ENCODE measurements at regions not wholly inside any gene's neighbourhood (a gene's known extent, or its start where the extent isn't known, plus 50 kb on each side); places are given as distances from the start of the nearest gene placed in this dataset.
"Not testable (repeated sequence)": the region's sequence is repeated elsewhere in the genome, so short reads cannot be mapped to it uniquely, and the experiment has no call there.

GRCh38 chr3:145079436-145079835 lies 1081.5 kb downstream of the PLOD2 start:
- no peak for DNase-seq

- no peak for DNase-seq
Observed at GRCh38 chr3:145087038-145087437, 1073.9 kb downstream of the PLOD2 start.

GRCh38 chr3:145088917-145089316 lies 1072.1 kb downstream of the PLOD2 start:
- DNase-seq = no peak

DNA sequence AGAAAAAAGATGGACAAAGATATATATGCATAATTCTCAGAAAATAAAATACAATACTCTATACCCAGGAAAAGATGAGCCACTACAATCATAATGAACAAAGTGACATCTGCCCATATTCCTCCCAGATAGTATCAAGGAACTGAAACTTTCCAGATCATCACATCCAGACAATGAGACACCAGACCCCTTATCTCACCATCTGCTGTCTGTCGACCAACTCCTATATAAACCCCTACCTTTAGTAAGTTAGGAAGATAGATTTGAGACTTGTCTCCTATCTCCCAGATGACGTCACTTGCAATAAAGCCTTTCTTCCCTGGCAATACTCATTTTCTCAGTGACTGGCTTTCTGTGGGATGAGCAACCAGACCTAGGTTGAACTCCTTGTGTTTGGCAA lies 1071.6 kb downstream of the PLOD2 start:
- no peak for DNase-seq

DNA sequence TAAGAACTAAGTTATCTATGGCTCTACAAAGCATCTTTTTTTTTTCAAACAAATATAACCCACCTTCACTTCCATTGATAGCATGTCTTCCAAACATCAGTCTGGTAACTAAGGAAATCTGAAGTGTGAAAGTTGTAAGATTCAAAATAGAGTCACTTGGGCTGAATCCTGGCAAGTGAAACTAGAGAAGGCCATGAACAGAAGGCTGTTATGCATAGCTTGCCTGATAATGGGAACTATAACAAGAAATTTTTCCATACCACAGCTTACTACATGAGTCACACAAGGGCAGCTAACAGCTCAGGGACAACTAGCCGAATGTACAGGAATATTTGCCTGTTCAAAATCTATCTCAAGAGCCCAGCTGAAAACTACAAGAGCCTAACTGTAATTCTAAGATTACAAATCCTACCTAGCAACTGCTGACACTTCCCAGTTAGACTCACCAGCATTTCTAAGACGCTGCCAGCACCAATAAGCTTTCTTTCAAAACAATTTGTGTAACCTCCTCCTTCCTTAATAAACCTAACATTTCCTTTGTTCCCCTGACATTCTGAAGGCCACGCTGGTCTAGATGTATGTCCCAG lies 1066.5 kb downstream of the PLOD2 start:
- peak; percentile 3 for DNase-seq

- not testable (repeated sequence) for DNase-seq
Observed at GRCh38 chr3:145111141-145111540, 1049.8 kb downstream of the PLOD2 start.

DNA sequence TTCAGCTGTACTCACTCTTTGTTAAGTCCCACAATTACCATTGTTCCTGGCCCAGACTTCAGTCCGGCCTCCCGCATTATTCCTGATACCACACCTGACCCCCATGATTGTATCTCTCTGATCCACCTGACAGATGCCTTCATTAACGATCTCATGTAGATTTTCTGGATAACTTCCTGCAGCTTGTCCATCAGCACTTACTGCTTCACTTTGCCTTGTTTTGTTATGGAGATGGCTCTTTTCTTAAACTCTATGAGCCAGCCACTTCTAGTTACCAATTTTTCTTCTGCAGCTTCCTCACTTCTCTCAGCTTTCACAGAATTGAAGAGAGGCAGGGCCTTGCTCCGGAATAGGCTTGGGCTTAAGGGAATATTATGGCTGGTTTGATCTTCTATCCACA lies 1044.2 kb downstream of the PLOD2 start:
- DNase-seq = no peak

GRCh38 chr3:145118303-145118702 lies 1042.7 kb downstream of the PLOD2 start:
- DNase-seq = no peak

GRCh38 chr3:145124900-145125678 lies 1035.9 kb downstream of the PLOD2 start:
- no peak for DNase-seq

DNA sequence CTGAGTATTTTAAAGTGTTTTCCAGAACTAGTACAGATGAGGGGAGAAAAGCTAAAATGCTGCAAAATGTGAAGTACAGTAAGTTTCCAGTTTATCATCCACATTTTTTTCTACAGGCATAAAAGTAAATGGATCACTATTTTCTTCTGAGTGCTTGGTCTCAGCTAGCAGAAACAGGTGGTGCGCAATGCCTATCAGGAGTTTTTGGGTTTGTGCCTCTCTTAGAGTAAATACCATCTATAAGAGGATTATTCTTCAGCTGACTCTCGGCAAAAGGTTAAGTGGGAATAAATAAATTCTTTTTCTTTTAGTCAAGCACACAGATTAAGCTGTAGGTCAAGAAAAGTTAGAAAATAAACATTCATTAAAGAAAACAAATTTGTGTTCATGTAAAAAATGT lies 1027.7 kb downstream of the PLOD2 start:
- no peak for DNase-seq

DNA sequence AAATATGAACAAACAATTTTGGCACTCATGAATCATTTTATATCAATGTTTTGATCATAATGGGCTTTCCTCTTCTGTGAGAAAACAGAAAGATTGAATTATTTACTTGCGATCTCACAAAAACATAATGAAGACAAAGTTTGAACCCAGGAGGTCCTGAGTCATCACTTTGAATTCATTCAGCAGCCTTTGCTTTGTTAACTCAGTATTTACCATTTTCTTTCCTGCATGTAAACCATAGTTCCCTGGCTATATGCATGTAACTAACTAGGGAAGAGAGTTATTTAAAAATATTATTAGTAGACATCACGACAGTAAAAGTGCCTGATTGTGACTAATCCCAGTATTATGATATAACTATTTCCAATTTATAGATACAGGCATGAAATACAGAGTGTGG lies 1026.2 kb downstream of the PLOD2 start:
- no peak for DNase-seq

DNA sequence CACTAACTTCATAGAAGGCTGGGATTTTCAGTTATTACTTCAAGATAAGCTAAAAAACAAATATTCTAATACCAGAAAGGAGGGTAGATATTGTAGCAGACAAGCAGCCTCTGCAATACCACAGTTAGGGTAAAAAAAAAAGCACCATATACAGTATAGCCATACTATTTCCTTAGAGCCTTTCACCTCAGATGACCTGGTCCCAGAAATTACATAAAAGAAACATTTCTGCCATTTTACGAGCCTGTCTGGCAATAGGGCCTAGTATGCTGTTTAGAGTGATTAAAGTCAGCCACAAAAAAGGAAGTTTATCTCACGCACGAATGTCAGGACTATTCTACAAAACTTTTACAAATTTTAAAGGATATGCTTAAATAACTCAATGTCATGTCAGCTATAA lies 1016.6 kb downstream of the PLOD2 start:
- no peak for DNase-seq

GRCh38 chr3:145145461-145145860 lies 1015.5 kb downstream of the PLOD2 start:
- no peak for DNase-seq

- DNase-seq = no peak
Observed at GRCh38 chr3:145159640-145160039, 1001.3 kb downstream of the PLOD2 start.

DNA sequence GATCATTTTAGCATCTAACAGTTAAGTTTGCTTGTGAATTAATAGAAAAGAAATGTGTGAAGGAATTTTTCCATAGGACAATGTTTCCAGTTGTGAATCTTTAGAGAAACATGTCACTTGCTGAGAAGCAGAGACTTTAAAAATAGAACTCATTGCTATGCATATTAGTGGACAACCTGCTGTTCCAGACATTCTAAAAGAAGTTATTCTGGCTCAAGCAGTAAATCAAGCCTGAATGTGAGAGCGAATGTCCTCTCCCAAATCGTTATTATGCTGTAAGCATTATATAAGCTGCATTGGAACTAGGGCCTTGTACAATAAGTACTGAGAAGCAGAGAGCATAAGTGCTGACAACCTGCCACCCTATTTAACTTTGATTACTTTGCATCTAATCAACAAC lies 990.9 kb downstream of the PLOD2 start:
- no peak for DNase-seq

DNA sequence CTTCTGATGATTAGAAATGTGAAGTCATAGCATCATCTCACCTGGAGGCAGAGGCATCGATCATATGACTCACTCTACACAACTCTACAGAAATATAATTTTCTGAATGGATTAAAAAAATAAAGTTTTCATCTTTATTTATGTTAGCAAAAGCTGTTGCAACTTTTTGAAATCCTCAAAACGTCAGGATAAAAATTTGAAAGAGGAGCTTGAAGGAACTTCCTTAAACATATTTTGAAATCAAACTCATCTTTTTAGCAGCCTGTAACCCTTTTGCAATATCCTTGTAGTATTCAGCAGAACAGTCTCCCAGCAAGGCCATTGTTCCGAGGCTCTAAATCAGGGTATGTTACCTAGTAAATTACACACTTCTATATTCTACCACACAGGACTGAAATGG lies 985.4 kb downstream of the PLOD2 start:
- DNase-seq = no peak

- DNase-seq = no peak
Observed at GRCh38 chr3:145176907-145177306, 984.1 kb downstream of the PLOD2 start.

DNA sequence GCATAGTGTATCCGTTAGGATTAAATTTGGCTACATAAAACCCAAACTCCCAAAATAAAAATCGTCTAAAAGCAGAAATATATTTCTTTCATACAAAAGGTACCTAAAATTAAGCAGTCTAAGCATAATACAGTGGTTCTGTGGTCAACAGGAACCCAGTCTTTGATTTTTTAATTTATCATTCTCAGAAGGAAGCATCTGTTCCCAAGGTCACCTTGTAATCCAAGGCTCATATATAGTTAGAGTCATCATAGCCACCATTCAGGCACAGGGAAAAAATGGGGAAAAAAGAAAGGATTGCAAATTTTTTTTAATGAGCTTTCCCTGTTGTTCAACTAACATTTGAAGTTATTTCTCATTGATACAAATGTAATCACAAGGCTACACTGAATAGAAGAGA lies 983.2 kb downstream of the PLOD2 start:
- DNase-seq = no peak

GRCh38 chr3:145182196-145182911 lies 978.6 kb downstream of the PLOD2 start:
- DNase-seq = no peak

DNA sequence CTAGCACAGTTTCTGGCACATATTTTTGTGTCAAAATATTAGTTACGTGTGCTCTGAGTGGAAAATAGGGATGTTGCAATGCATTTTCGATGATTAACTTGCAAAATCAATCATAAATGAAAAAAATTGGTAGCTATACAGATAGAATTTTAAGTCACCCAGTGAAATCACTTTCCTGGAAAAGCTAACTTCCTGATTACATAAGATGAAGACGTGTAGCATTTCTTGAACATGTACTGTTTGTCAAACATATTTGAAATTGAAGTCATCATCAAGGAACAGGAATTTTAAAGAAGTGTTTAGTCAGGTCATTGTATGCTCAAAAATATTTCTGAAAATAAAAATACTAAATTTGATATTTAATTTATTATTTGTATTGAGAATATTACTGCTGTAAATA lies 977.7 kb downstream of the PLOD2 start:
- DNase-seq = no peak

GRCh38 chr3:145188079-145188770 lies 972.8 kb downstream of the PLOD2 start:
- DNase-seq = peak; percentile 31

DNA sequence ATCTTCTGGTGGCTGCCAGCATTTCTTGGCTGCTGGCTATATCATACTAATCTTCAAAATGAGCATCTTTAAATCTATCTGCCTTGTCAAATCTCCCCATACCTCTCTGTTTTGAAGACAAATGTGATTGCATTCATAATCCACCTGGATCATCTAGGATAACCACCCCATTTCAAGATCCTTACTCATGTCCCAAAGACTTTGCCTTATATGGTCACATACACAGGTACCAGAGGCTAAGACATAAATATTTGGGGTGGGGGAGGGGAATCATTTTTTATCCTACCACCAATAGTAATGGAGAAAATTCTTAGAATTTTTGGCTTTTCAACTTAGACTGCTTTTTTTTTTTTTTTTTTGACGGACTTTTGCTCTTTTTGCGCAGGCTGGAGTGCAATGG lies 970.8 kb downstream of the PLOD2 start:
- DNase-seq = no peak

- DNase-seq = no peak
Observed at GRCh38 chr3:145190761-145191160, 970.2 kb downstream of the PLOD2 start.
